HCT116 (cell line): ENCODE measurements at regions not wholly inside any gene's neighbourhood (a gene's known extent, or its start where the extent isn't known, plus 50 kb on each side); places are given as distances from the start of the nearest gene placed in this dataset.

Experiments used
- ATAC-seq: fragments of 200-7000 bp; cut with Tn5 transposase; 2 replicates; pipeline ENCODE4 v1.9.1; 2020; ENCODE audit warnings: mild to moderate bottlenecking, moderate library complexity
- BruUV-seq: library from RNA; stranded (reverse); fragments of 400-500 nt; replicated peaks from 2 replicates; lab custom pipeline; 2021; lab: Mats Ljungman, UMichigan
- CTCF ChIA-PET: fragments of 300-600 bp; sonication (Branson Sonifier 250); formaldehyde crosslinking; loops from one replicate; lab custom pipeline; 2021; ENCODE audit warnings: antibody characterized with exemption; lab: Charles Lee
- POLR2A ChIA-PET: fragments of 300-600, 350-600 bp; sonication (Branson Sonifier 250); formaldehyde crosslinking; loops from one replicate; lab custom pipeline; 2021; ENCODE audit warnings: antibody characterized with exemption; lab: Charles Lee
- RAD21 ChIA-PET, 2 experiments: fragments of 300-600 bp; sonication (Branson Sonifier 250); formaldehyde crosslinking; loops; one replicate each; lab custom pipeline; 2023; ENCODE audit warnings: low total read pairs in 2 of 2; ENCODE audit not compliant: uncharacterized antibody in 2 of 2, unreplicated experiment in 2 of 2, low non-redundant PET in 1 of 2; lab: Charles Lee
- DNase-seq: peaks from one replicate; pipeline ENCODE4 v3.0.0-alpha.2; 2010; ENCODE audit warnings: low read depth, low spot score
- H2AFZ ChIP-seq: fragments of 200-600 bp; shearing (Covaris generic), sonication (generic); 2 replicates; pipeline ENCODE4 v1.6.1; 2017; ENCODE audit warnings: low read depth, mixed run types, mixed read lengths, antibody characterized with exemption, low read length; ENCODE audit not compliant: poor library complexity, severe bottlenecking
- H3K27ac ChIP-seq: 2 replicates; pipeline ENCODE4 v1.5.1; 2012; ENCODE audit warnings: low read depth, low read length
- H3K27me3 ChIP-seq: fragments of 200-600 bp; sonication (generic); 2 replicates; pipeline ENCODE4 v1.6.1; 2016; ENCODE audit warnings: mixed run types, low read length, mixed read lengths; ENCODE audit not compliant: insufficient read depth
- H3K36me3 ChIP-seq, 2 experiments: fragments of 200-500 bp in 1 of 2; fragments of 200-600 bp in 1 of 2; sonication (Bioruptor generic) in 1 of 2; sonication (generic) in 1 of 2; 2 replicates each; pipeline versions ENCODE4 v1.5.1 to v1.6.1; 2014 to 2016; ENCODE audit warnings: low read length in 2 of 2, inconsistent platforms in 1 of 2, mixed read lengths in 1 of 2, mixed run types in 1 of 2; ENCODE audit not compliant: insufficient read depth in 2 of 2, control insufficient read depth in 1 of 2
- H3K4me1 ChIP-seq, 2 experiments: fragments of 200-600 bp in 1 of 2; sonication (generic) in 1 of 2; 2 replicates each; pipeline versions ENCODE4 v1.5.1 to v1.6.1; 2012 to 2017; ENCODE audit warnings: low read length in 2 of 2, inconsistent platforms in 1 of 2, mild to moderate bottlenecking in 1 of 2, mixed read lengths in 1 of 2, mixed run types in 1 of 2, moderate library complexity in 1 of 2; ENCODE audit not compliant: insufficient read depth in 2 of 2, control insufficient read depth in 1 of 2
- H3K4me2 ChIP-seq: fragments of 200-600 bp; sonication (generic); 2 replicates; pipeline ENCODE4 v1.6.1; 2017; ENCODE audit warnings: mixed run types, low read length, mixed read lengths
- H3K4me3 ChIP-seq, 2 experiments: fragments of 200-600 bp in 1 of 2; sonication (generic) in 1 of 2; replicated peaks in 1 of 2; 2 replicates each; pipeline ENCODE4 v1.5.1; 2011 to 2016; ENCODE audit warnings: low read length in 2 of 2, control low read depth in 1 of 2, low read depth in 1 of 2, mild to moderate bottlenecking in 1 of 2, mixed read lengths in 1 of 2, mixed run types in 1 of 2
- H3K79me2 ChIP-seq: fragments of 200-600 bp; sonication (generic); 2 replicates; pipeline ENCODE4 v1.6.1; 2017; ENCODE audit warnings: mild to moderate bottlenecking, mixed run types, low read length, moderate library complexity, mixed read lengths; ENCODE audit not compliant: insufficient read depth
- H3K9ac ChIP-seq: fragments of 200-600 bp; sonication (generic); 2 replicates; pipeline ENCODE4 v1.6.1; 2016; ENCODE audit warnings: low read length, mixed read lengths
- H3K9me2 ChIP-seq: fragments of 200-600 bp; sonication (generic), shearing (Covaris generic); 2 replicates; pipeline ENCODE4 v1.6.1; 2017; ENCODE audit warnings: mixed run types, mild to moderate bottlenecking, moderate library complexity; ENCODE audit not compliant: insufficient read depth
- H3K9me3 ChIP-seq, 2 experiments: fragments of 200-500 bp in 1 of 2; fragments of 200-600 bp in 1 of 2; sonication (Bioruptor generic) in 1 of 2; sonication (generic) in 1 of 2; 2 replicates each; pipeline ENCODE4 v1.6.1; 2014 to 2017; ENCODE audit warnings: low read length in 2 of 2, mixed read lengths in 2 of 2, inconsistent platforms in 1 of 2, low read depth in 1 of 2, mild to moderate bottlenecking in 1 of 2, mixed run types in 1 of 2, moderate library complexity in 1 of 2; ENCODE audit not compliant: control insufficient read depth in 1 of 2, insufficient read depth in 1 of 2
- H4K20me1 ChIP-seq: fragments of 200-600 bp; sonication (generic), shearing (Covaris generic); 2 replicates; pipeline ENCODE4 v1.6.1; 2017; ENCODE audit warnings: mixed run types, mild to moderate bottlenecking, moderate library complexity; ENCODE audit not compliant: insufficient read depth
- CEBPB ChIP-seq: IDR thresholded peaks from 2 replicates; pipeline ENCODE4 v1.6.1; 2012; ENCODE audit warnings: low read depth
- EGR1 ChIP-seq: IDR thresholded peaks from 2 replicates; pipeline ENCODE4 v1.6.1; 2012; ENCODE audit warnings: low read depth
- ELF1 ChIP-seq: IDR thresholded peaks from 2 replicates; pipeline ENCODE4 v1.6.1; 2012; ENCODE audit warnings: low read depth, borderline replicate concordance
- EZH2 ChIP-seq: fragments of 200-600 bp; sonication (generic); IDR thresholded peaks from 2 replicates; pipeline ENCODE4 v1.6.1; 2017; ENCODE audit warnings: antibody characterized with exemption, mixed run types
- JUND ChIP-seq: IDR thresholded peaks from 2 replicates; pipeline ENCODE4 v1.6.1; 2012
- POLR2A ChIP-seq: IDR thresholded peaks from 2 replicates; pipeline ENCODE4 v1.7.0; 2011; ENCODE audit warnings: borderline replicate concordance; ENCODE audit not compliant: insufficient read depth, insufficient read length; ENCODE audit errors: extremely low read depth
- RAD21 ChIP-seq: IDR thresholded peaks from 2 replicates; pipeline ENCODE4 v1.6.1; 2012; ENCODE audit warnings: low read depth, mild to moderate bottlenecking
- SIN3A ChIP-seq: IDR thresholded peaks from 2 replicates; pipeline ENCODE4 v1.6.1; 2012; ENCODE audit warnings: low read depth
- SP1 ChIP-seq: IDR thresholded peaks from 2 replicates; pipeline ENCODE4 v1.6.1; 2012; ENCODE audit warnings: low read depth
- SRF ChIP-seq: IDR thresholded peaks from 2 replicates; pipeline ENCODE4 v1.6.1; 2012; ENCODE audit warnings: low read depth
- TCF7L2 ChIP-seq: IDR thresholded peaks from 2 replicates; pipeline ENCODE4 v1.7.0; 2011; ENCODE audit warnings: borderline replicate concordance, inconsistent platforms; ENCODE audit not compliant: insufficient read depth, insufficient read length; ENCODE audit errors: extremely low read depth
- YY1 ChIP-seq: IDR thresholded peaks from 2 replicates; pipeline ENCODE4 v1.6.1; 2011; ENCODE audit warnings: low read length, low read depth, moderate library complexity, mild to moderate bottlenecking; ENCODE audit not compliant: insufficient replicate concordance; ENCODE audit errors: extremely low read depth
- ZFX ChIP-seq: fragments of 450-650 bp; IDR thresholded peaks from 2 replicates; pipeline ENCODE4 v1.6.1; 2017
- ZNF274 ChIP-seq: fragments of 200-500 bp; sonication (Bioruptor generic); IDR thresholded peaks from 2 replicates; pipeline ENCODE4 v1.6.1; 2014; ENCODE audit warnings: mild to moderate bottlenecking, low read depth, low read length, inconsistent platforms
- intact Hi-C: fragments of 100-400 bp; cut with micrococcal nuclease; formaldehyde crosslinking; loops from 2 replicates; pipeline ENCODE4 v1.10.0; 2022
- TF ChIP-seq, protein P1 (sequence below): IDR thresholded peaks from 2 replicates; pipeline ENCODE4 v1.6.1; 2011; ENCODE audit warnings: mild to moderate bottlenecking, low read length, moderate library complexity; ENCODE audit not compliant: insufficient replicate concordance; ENCODE audit errors: extremely low read depth
- TF ChIP-seq, protein P2 (sequence below): IDR thresholded peaks from 2 replicates; pipeline ENCODE4 v1.6.1; 2012; ENCODE audit warnings: low read depth
- TF ChIP-seq, protein P3 (sequence below): IDR thresholded peaks from 2 replicates; pipeline ENCODE4 v1.6.1; 2012
- TF ChIP-seq, protein P4 (sequence below), 3 experiments: fragments of 200-600 bp in 1 of 3; sonication (generic) in 1 of 3; IDR thresholded peaks in 2 of 3; conservative IDR thresholded peaks in 1 of 3; 2 replicates each; pipeline ENCODE4 v1.5.1; 2012 to 2017; ENCODE audit warnings: low read depth in 2 of 3, low read length in 2 of 3, antibody characterized with exemption in 1 of 3, borderline replicate concordance in 1 of 3, control low read depth in 1 of 3, mild to moderate bottlenecking in 1 of 3, mixed read lengths in 1 of 3, mixed run types in 1 of 3, moderate library complexity in 1 of 3; ENCODE audit not compliant: insufficient read depth in 1 of 3
- TF ChIP-seq, protein P5 (sequence below): IDR thresholded peaks from 2 replicates; pipeline ENCODE4 v1.6.1; 2012

DNA sequence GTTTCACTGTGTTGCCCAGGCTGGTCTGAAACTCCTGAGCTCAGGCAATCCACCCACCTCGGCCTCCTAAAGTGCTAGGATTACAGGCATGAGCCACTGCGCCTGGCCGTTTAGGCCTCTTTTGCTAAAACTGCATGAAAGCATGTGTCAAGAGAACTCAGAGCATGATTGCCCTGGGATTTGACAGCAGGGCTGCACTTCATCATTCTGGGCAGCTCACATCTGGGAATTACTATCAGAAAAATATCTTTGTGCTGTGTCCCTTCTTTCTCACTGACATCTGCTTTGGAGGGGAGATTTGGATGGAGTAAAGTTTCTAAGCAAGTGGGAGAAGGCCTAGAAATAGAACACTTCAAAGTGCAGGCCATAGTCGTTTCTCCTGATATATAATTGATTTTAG is 59.6 kb upstream of the EIF2S2 start:
- no peak overlapping the region for H3K9ac ChIP-seq
- H3K36me3 ChIP-seq = no peaks in the 10 kb centered on the region
- H3K4me1 ChIP-seq = no peaks in the 10 kb centered on the region
- RAD21 ChIA-PET = no interaction called here
- BruUV-seq = no TSS peak
- intact Hi-C loops = no loop called here
- H3K27me3 ChIP-seq = no peaks in the 10 kb centered on the region
- no peak overlapping the region for H3K27ac ChIP-seq
- H3K9me2 ChIP-seq = no peaks in the 10 kb centered on the region
- H3K79me2 ChIP-seq = no peaks in the 10 kb centered on the region
- H3K4me2 ChIP-seq = no peak overlapping the region
- no peak for DNase-seq
- no peak overlapping the region for H2AFZ ChIP-seq
- no peaks in the 10 kb centered on the region for H4K20me1 ChIP-seq
- no peak overlapping the region for H3K4me3 ChIP-seq
- H3K9me3 ChIP-seq = no peaks in the 10 kb centered on the region
- ATAC-seq = no peak
- TF ChIP-seq YY1 (no peak), ELF1 (no peak), RAD21 (no peak), JUND (no peak), EZH2 (no peak), SRF (no peak), SP1 (no peak), TCF7L2 (no peak), CEBPB (no peak), ZFX (no peak), EGR1 (no peak), SIN3A (no peak), ZNF274 (no peak), POLR2A (no peak)
- TF ChIP-seq, protein P1, sequence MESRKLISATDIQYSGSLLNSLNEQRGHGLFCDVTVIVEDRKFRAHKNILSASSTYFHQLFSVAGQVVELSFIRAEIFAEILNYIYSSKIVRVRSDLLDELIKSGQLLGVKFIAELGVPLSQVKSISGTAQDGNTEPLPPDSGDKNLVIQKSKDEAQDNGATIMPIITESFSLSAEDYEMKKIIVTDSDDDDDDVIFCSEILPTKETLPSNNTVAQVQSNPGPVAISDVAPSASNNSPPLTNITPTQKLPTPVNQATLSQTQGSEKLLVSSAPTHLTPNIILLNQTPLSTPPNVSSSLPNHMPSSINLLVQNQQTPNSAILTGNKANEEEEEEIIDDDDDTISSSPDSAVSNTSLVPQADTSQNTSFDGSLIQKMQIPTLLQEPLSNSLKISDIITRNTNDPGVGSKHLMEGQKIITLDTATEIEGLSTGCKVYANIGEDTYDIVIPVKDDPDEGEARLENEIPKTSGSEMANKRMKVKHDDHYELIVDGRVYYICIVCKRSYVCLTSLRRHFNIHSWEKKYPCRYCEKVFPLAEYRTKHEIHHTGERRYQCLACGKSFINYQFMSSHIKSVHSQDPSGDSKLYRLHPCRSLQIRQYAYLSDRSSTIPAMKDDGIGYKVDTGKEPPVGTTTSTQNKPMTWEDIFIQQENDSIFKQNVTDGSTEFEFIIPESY = no peak
- TF ChIP-seq, protein P2, sequence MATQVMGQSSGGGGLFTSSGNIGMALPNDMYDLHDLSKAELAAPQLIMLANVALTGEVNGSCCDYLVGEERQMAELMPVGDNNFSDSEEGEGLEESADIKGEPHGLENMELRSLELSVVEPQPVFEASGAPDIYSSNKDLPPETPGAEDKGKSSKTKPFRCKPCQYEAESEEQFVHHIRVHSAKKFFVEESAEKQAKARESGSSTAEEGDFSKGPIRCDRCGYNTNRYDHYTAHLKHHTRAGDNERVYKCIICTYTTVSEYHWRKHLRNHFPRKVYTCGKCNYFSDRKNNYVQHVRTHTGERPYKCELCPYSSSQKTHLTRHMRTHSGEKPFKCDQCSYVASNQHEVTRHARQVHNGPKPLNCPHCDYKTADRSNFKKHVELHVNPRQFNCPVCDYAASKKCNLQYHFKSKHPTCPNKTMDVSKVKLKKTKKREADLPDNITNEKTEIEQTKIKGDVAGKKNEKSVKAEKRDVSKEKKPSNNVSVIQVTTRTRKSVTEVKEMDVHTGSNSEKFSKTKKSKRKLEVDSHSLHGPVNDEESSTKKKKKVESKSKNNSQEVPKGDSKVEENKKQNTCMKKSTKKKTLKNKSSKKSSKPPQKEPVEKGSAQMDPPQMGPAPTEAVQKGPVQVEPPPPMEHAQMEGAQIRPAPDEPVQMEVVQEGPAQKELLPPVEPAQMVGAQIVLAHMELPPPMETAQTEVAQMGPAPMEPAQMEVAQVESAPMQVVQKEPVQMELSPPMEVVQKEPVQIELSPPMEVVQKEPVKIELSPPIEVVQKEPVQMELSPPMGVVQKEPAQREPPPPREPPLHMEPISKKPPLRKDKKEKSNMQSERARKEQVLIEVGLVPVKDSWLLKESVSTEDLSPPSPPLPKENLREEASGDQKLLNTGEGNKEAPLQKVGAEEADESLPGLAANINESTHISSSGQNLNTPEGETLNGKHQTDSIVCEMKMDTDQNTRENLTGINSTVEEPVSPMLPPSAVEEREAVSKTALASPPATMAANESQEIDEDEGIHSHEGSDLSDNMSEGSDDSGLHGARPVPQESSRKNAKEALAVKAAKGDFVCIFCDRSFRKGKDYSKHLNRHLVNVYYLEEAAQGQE = no peak
- TF ChIP-seq, protein P3, sequence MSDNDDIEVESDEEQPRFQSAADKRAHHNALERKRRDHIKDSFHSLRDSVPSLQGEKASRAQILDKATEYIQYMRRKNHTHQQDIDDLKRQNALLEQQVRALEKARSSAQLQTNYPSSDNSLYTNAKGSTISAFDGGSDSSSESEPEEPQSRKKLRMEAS = no peak
- TF ChIP-seq, protein P4, sequence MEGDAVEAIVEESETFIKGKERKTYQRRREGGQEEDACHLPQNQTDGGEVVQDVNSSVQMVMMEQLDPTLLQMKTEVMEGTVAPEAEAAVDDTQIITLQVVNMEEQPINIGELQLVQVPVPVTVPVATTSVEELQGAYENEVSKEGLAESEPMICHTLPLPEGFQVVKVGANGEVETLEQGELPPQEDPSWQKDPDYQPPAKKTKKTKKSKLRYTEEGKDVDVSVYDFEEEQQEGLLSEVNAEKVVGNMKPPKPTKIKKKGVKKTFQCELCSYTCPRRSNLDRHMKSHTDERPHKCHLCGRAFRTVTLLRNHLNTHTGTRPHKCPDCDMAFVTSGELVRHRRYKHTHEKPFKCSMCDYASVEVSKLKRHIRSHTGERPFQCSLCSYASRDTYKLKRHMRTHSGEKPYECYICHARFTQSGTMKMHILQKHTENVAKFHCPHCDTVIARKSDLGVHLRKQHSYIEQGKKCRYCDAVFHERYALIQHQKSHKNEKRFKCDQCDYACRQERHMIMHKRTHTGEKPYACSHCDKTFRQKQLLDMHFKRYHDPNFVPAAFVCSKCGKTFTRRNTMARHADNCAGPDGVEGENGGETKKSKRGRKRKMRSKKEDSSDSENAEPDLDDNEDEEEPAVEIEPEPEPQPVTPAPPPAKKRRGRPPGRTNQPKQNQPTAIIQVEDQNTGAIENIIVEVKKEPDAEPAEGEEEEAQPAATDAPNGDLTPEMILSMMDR (IDR thresholded peaks at IDR 0.05 in 2 of 3, conservative IDR thresholded peaks at IDR 0.05 in 1 of 3; ENCODE audit: borderline replicate concordance in 1 of 3, insufficient read depth in 1 of 3, low read depth in 2 of 3, low read length in 2 of 3) = no peak
- TF ChIP-seq, protein P5, sequence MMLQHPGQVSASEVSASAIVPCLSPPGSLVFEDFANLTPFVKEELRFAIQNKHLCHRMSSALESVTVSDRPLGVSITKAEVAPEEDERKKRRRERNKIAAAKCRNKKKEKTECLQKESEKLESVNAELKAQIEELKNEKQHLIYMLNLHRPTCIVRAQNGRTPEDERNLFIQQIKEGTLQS = no peak
- POLR2A ChIA-PET = no interaction called here
- CTCF ChIA-PET = no interaction called here
